HepG2 (cell line): ENCODE measurements at regions not wholly inside any gene's neighbourhood (a gene's known extent, or its start where the extent isn't known, plus 50 kb on each side); places are given as distances from the start of the nearest gene placed in this dataset.

Experiments
- ATAC-seq: fragments of 200-7000 bp; cut with Tn5 transposase; 3 replicates; pipeline ENCODE4 v1.9.1; 2020; ENCODE audit warnings: mild to moderate bottlenecking, moderate library complexity
- BruUV-seq: library from RNA; stranded (reverse); fragments of 400-500 nt; replicated peaks from 2 replicates; lab custom pipeline; 2021; lab: Mats Ljungman, UMichigan
- CTCF ChIA-PET: fragments of 300-600 bp; formaldehyde crosslinking; extraction: SDS; loops from one replicate; lab custom pipeline; 2021; ENCODE audit warnings: low total read pairs, inconsistent platforms, low intra/inter-chr PET ratio; lab: Yijun Ruan, JAX
- POLR2A ChIA-PET: fragments of 350-600 bp; sonication (Branson Sonifier 250); formaldehyde crosslinking; loops from one replicate; lab custom pipeline; 2020; ENCODE audit warnings: antibody characterized with exemption, inconsistent platforms; lab: Yijun Ruan, JAX
- DNase-seq: peaks from one replicate; pipeline ENCODE4 v3.0.0-alpha.2; 2015; ENCODE audit warnings: low spot score
- FAIRE-seq: peaks from 3 replicates; lab custom pipeline; 2011; peaks lifted over from hg19 to GRCh38; lab: Jason Lieb, UNC
- H2AFZ ChIP-seq: one replicate; pipeline ENCODE4 v1.6.1; 2011; ENCODE audit warnings: low read length, inconsistent platforms
- H3K27ac ChIP-seq: fragments of 300-600 bp; 3 replicates; pipeline ENCODE4 v1.8.0; 2011; ENCODE audit warnings: mixed run types, mild to moderate bottlenecking, mixed read lengths, low read length, inconsistent platforms; ENCODE audit not compliant: insufficient read depth; ENCODE audit errors: extremely low read length
- H3K27me3 ChIP-seq, 2 experiments: fragments of 200-600 bp in 1 of 2; 2 replicates in 1 of 2; 3 replicates in 1 of 2; pipeline versions ENCODE4 v1.6.0 to v1.8.0; 2011; ENCODE audit warnings: low read length in 2 of 2, mild to moderate bottlenecking in 2 of 2, moderate library complexity in 2 of 2, inconsistent platforms in 1 of 2; ENCODE audit not compliant: insufficient read depth in 2 of 2, control insufficient read depth in 1 of 2
- H3K36me3 ChIP-seq, 2 experiments: fragments of 200-600 bp in 1 of 2; replicated peaks in 1 of 2; 2 replicates in 1 of 2; 3 replicates in 1 of 2; pipeline versions ENCODE4 v1.5.1 to v1.8.0; 2011; ENCODE audit warnings: low read length in 2 of 2, inconsistent platforms in 1 of 2; ENCODE audit not compliant: insufficient read depth in 2 of 2, control insufficient read depth in 1 of 2
- H3K4me1 ChIP-seq: 2 replicates; pipeline ENCODE4 v1.5.1; 2012; ENCODE audit warnings: low read length, inconsistent platforms; ENCODE audit not compliant: insufficient read depth
- H3K4me2 ChIP-seq: 2 replicates; pipeline ENCODE4 v1.6.0; 2011; ENCODE audit warnings: low read depth, low read length, inconsistent platforms
- H3K4me3 ChIP-seq, 3 experiments: fragments of 200-600 bp in 1 of 3; sonication (generic), shearing (Covaris generic) in 1 of 3; replicated peaks in 1 of 3; 2 replicates each; pipeline ENCODE4 v1.5.1; 2011 to 2016; ENCODE audit warnings: low read length in 3 of 3, inconsistent platforms in 2 of 3, low read depth in 2 of 3, mild to moderate bottlenecking in 2 of 3, control low read depth in 1 of 3, mixed read lengths in 1 of 3; ENCODE audit not compliant: insufficient read depth in 1 of 3
- H3K79me2 ChIP-seq: one replicate; pipeline ENCODE4 v1.6.1; 2011; ENCODE audit warnings: low read length, inconsistent platforms; ENCODE audit not compliant: insufficient read depth
- H3K9ac ChIP-seq: 2 replicates; pipeline ENCODE4 v1.6.0; 2011; ENCODE audit warnings: mild to moderate bottlenecking, low read depth, low read length, inconsistent platforms; ENCODE audit not compliant: insufficient read depth
- H3K9me3 ChIP-seq: 2 replicates; pipeline ENCODE4 v1.5.1; 2012; ENCODE audit warnings: mild to moderate bottlenecking, low read length
- H4K20me1 ChIP-seq: 2 replicates; pipeline ENCODE4 v1.6.0; 2011; ENCODE audit warnings: inconsistent platforms, mild to moderate bottlenecking, low read length, moderate library complexity; ENCODE audit not compliant: insufficient read depth
- ARID3A ChIP-seq: IDR thresholded peaks from 2 replicates; pipeline ENCODE4 v1.6.1; 2012; ENCODE audit warnings: low read depth, low read length, improper control_type of control experiment
- ATAD3A ChIP-seq: sonication (generic); formaldehyde crosslinking; IDR thresholded peaks from 2 replicates; pipeline ENCODE4 v1.4.0; 2020; ENCODE audit warnings: missing genetic modification reagents
- DR1 ChIP-seq: sonication (generic); formaldehyde crosslinking; IDR thresholded peaks from 2 replicates; pipeline ENCODE4 v1.8.0; 2021; ENCODE audit warnings: mild to moderate bottlenecking, missing genetic modification reagents, inconsistent platforms
- FOXK1 ChIP-seq: sonication (generic); formaldehyde crosslinking; IDR thresholded peaks from 2 replicates; pipeline ENCODE4 v1.4.0; 2020; ENCODE audit warnings: low read depth, missing genetic modification reagents, borderline replicate concordance
- FOXP1 ChIP-seq, 2 experiments: fragments of 450-650 bp in 1 of 2; IDR thresholded peaks; 2 replicates each; pipeline ENCODE4 v1.6.1; 2017 to 2018; ENCODE audit warnings: antibody characterized with exemption in 1 of 2
- HNRNPH1 ChIP-seq: fragments of 200-400 bp; formaldehyde crosslinking; optimal IDR thresholded peaks from 2 replicates; pipeline ENCODE3; 2017; ENCODE audit warnings: mild to moderate bottlenecking, low read depth, low read length
- HOXA5 ChIP-seq: sonication (generic); formaldehyde crosslinking; IDR thresholded peaks from 2 replicates; pipeline ENCODE4 v1.4.0; 2020; ENCODE audit warnings: missing genetic modification reagents
- JUNB ChIP-seq: sonication (generic); formaldehyde crosslinking; IDR thresholded peaks from 2 replicates; pipeline ENCODE4 v1.8.0; 2022; ENCODE audit warnings: missing genetic modification reagents, mild to moderate bottlenecking, borderline replicate concordance
- MBNL3 ChIP-seq: fragments of 250-450 bp; sonication (Bioruptor Pico); conservative IDR thresholded peaks from 2 replicates; pipeline ENCODE4 v1.8.0; 2022; ENCODE audit warnings: mild to moderate bottlenecking, inconsistent platforms
- MNT ChIP-seq: fragments of 450-650 bp; IDR thresholded peaks from 2 replicates; pipeline ENCODE4 v1.6.1; 2016
- MXD4 ChIP-seq: IDR thresholded peaks from 2 replicates; pipeline ENCODE4 v1.6.1; 2016; ENCODE audit warnings: mild to moderate bottlenecking, missing biosample characterization, missing genetic modification reagents
- NR2F1 ChIP-seq, 2 experiments: fragments of 450-650 bp in 1 of 2; formaldehyde crosslinking in 1 of 2; IDR thresholded peaks; 2 replicates each; pipeline versions ENCODE4 v1.5.0 to v1.6.1; 2016 to 2020; ENCODE audit warnings: mild to moderate bottlenecking in 1 of 2, missing compliant biosample characterization in 1 of 2, missing genetic modification reagents in 1 of 2, moderate library complexity in 1 of 2
- SMYD3 ChIP-seq: sonication (generic); formaldehyde crosslinking; IDR thresholded peaks from 2 replicates; pipeline ENCODE4 v1.8.1; 2023; ENCODE audit warnings: mild to moderate bottlenecking, missing genetic modification reagents
- SOX13 ChIP-seq, 3 experiments: fragments of 450-650 bp in 1 of 3; sonication (generic) in 1 of 3; formaldehyde crosslinking in 1 of 3; IDR thresholded peaks in 2 of 3; conservative IDR thresholded peaks in 1 of 3; 2 replicates each; pipeline versions ENCODE4 v1.5.0 to v1.6.1; 2016 to 2020; ENCODE audit warnings: antibody characterized with exemption in 1 of 3, mild to moderate bottlenecking in 1 of 3, missing compliant biosample characterization in 1 of 3, missing genetic modification reagents in 1 of 3, moderate library complexity in 1 of 3
- ZBTB20 ChIP-seq: sonication (generic); formaldehyde crosslinking; IDR thresholded peaks from 2 replicates; pipeline ENCODE4 v1.8.1; 2023; ENCODE audit warnings: missing genetic modification reagents, low read depth, mild to moderate bottlenecking, borderline replicate concordance
- ZBTB25 ChIP-seq: IDR thresholded peaks from 2 replicates; pipeline ENCODE4 v1.6.1; 2018; ENCODE audit warnings: missing genetic modification reagents
- ZFP1 ChIP-seq: IDR thresholded peaks from 2 replicates; pipeline ENCODE4 v1.6.1; 2016
- ZFY ChIP-seq: sonication (generic); formaldehyde crosslinking; IDR thresholded peaks from 2 replicates; pipeline ENCODE4 v1.4.0; 2020; ENCODE audit warnings: missing genetic modification reagents
- ZNF451 ChIP-seq: sonication (generic); formaldehyde crosslinking; IDR thresholded peaks from 2 replicates; pipeline ENCODE4 v1.5.0; 2020; ENCODE audit warnings: mild to moderate bottlenecking, missing genetic modification reagents
- ZNF878 ChIP-seq: sonication (generic); formaldehyde crosslinking; IDR thresholded peaks from 2 replicates; pipeline ENCODE4 v1.8.1; 2023; ENCODE audit warnings: mild to moderate bottlenecking, missing genetic modification reagents, moderate library complexity
- ZSCAN22 ChIP-seq: sonication (generic); formaldehyde crosslinking; IDR thresholded peaks from 2 replicates; pipeline ENCODE4 v1.4.0; 2020; ENCODE audit warnings: mild to moderate bottlenecking, missing genetic modification reagents
- WGBS: methylation state at CpG from one replicate; pipeline ENCODE4 v1.1.6; 2017; ENCODE audit warnings: low lambda C conversion rate; 5-methylcytosine and 5-hydroxymethylcytosine counted together
- in situ Hi-C: cut with HindIII; loops from 2 replicates; pipeline ENCODE4 v1.10.0; 2017; ENCODE audit warnings: low pct_unique_long_range_greater_than_20kb; ENCODE audit not compliant: extremely low pct_ligation_motif_present
- intact Hi-C: fragments of 100-400 bp; cut with micrococcal nuclease; formaldehyde crosslinking; loops from one replicate; pipeline ENCODE4 v1.10.0; 2022; ENCODE audit not compliant: unreplicated experiment

GRCh38 chr14:54047645-54048308 is 91.2 kb upstream of the BMP4 start:
- no peak overlapping the region for H2AFZ ChIP-seq
- intact Hi-C loops, result loop anchor here (1.0 to 5.0 kb wide), 5 partner anchors 61 to 510 kb away; partner anchors contain the start of gene BMP4
- no peaks in the 10 kb centered on the region for H3K9me3 ChIP-seq
- H3K9ac ChIP-seq, result peak overlapping the region; percentile 33; the same call in 1 of the 2 replicates
- H4K20me1 ChIP-seq, result no peaks in the 10 kb centered on the region
- no peaks in the 10 kb centered on the region for H3K79me2 ChIP-seq
- no peaks in the 10 kb centered on the region for H3K36me3 ChIP-seq
- in situ Hi-C loops, result no loop called here
- peaks cover 63% of the 10 kb centered on the region for H3K4me1 ChIP-seq
- DNase-seq (peak; percentile 95), FAIRE-seq (peak; percentile 94), ATAC-seq (peak; percentile 97)
- H3K4me2 ChIP-seq, result peak overlapping the region; percentile 64
- H3K27ac ChIP-seq, result peak overlapping the region; percentile 79
- WGBS, result 1% methylated on average over 5 of the region's 5 CpGs
- CTCF ChIA-PET, result no interaction called here
- H3K4me3 ChIP-seq, result no peak overlapping the region
- POLR2A ChIA-PET, result interaction anchor here (0.8 to 2.6 kb wide), 15 partner anchors 59 to 127 kb away, joined by 3 to 26 read pairs (median 4); partner anchors contain the start of gene BMP4
- H3K27me3 ChIP-seq, result no peaks in the 10 kb centered on the region
- BruUV-seq, result no TSS peak
- TF ChIP-seq FOXP1 (IDR thresholded peaks at IDR 0.05), result no peak
- TF ChIP-seq FOXP1 (CRISPR knock-in tag; IDR thresholded peaks at IDR 0.05), result peak; percentile 65
- peak; percentile 86; the same call in 1 of the 2 replicates for TF ChIP-seq FOXK1 (CRISPR knock-in tag)
- TF ChIP-seq NR2F1 (CRISPR knock-in tag; IDR thresholded peaks at IDR 0.05), result no peak
- peak; percentile 33; the same call in 1 of the 2 replicates for TF ChIP-seq ZNF451 (CRISPR knock-in tag)
- TF ChIP-seq ZFY (CRISPR knock-in tag), result peak; percentile 34; the same call in 1 of the 2 replicates
- 0 out of 2 replicates have a peak, but pooled peaks have one; percentile 53 for TF ChIP-seq ZBTB25 (CRISPR knock-in tag)
- no peak for TF ChIP-seq MBNL3 (CRISPR knock-in tag)
- TF ChIP-seq ARID3A, result no peak
- TF ChIP-seq HOXA5, result no peak
- TF ChIP-seq ZSCAN22 (CRISPR knock-in tag), result no peak
- TF ChIP-seq HNRNPH1, result no peak
- TF ChIP-seq SOX13 (IDR thresholded peaks at IDR 0.05), result peak; percentile 27; the same call in 1 of the 2 replicates
- TF ChIP-seq SOX13 (CRISPR knock-in tag; conservative IDR thresholded peaks at IDR 0.05 in 1 of 2, IDR thresholded peaks at IDR 0.05 in 1 of 2), result peak in 1 of 2 experiments; percentile 90; a peak in 2 of 4 replicates
- TF ChIP-seq ZFP1 (CRISPR knock-in tag), result no peak
- 0 out of 2 replicates have a peak, but pooled peaks have one; percentile 28 for TF ChIP-seq ZNF878 (CRISPR knock-in tag)
- peak; percentile 32; the same call in 1 of the 2 replicates for TF ChIP-seq MNT
- TF ChIP-seq DR1 (CRISPR knock-in tag), result no peak
- no peak for TF ChIP-seq ATAD3A (CRISPR knock-in tag)
- TF ChIP-seq ZBTB20, result peak; percentile 28; the same call in 1 of the 2 replicates
- TF ChIP-seq SMYD3, result no peak
- TF ChIP-seq MXD4 (CRISPR knock-in tag), result no peak
- TF ChIP-seq JUNB (CRISPR knock-in tag), result no peak
